Gastrocnemius medialis (tissue), 4 donors: ENCODE measurements at regions not wholly inside any gene's neighbourhood (a gene's known extent, or its start where the extent isn't known, plus 50 kb on each side); places are given as distances from the start of the nearest gene placed in this dataset.

ENCODE experiments used
- POLR2A ChIP-seq, 2 donors: fragments of 450-650 bp; IDR thresholded peaks; one replicate each; pipeline ENCODE4 v1.6.1; 2017; ENCODE audit warnings: antibody characterized with exemption in 2 of 2, mild to moderate bottlenecking in 2 of 2, moderate library complexity in 2 of 2
- TF ChIP-seq, protein P1 (sequence below), 5 experiments: fragments of 450-650 bp in 3 of 5; fragments of 200-600 bp in 2 of 5; sonication (generic) in 2 of 5; IDR thresholded peaks in 4 of 5; conservative IDR thresholded peaks in 1 of 5; 1 replicate in 4 of 5; 2 replicates in 1 of 5; pipeline ENCODE4 v1.5.1; 2016 to 2019; ENCODE audit warnings: antibody characterized with exemption in 5 of 5, mild to moderate bottlenecking in 3 of 5, moderate library complexity in 3 of 5

DNA sequence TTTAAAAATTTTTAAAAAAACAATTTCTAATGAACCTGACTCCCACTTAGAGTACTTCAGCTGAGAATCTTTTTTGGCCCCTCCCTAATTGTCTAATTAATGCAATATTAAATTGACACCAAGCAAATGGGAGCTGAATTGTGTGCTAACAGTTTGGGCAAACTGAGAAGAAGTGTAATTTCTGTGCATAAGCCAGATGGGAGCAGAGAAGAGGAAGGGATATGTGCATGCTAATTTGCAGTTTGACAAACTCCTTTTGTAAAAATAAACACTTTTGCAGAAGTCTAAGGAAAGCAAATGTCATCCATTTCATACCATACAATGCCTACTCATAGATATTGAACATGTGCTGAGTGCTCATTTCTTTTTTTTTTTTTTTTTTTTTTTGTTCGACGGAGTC lies 332.0 kb downstream of the CYRIA start:
- no peak for TF ChIP-seq POLR2A (IDR thresholded peaks at IDR 0.05)
- TF ChIP-seq, protein P1, sequence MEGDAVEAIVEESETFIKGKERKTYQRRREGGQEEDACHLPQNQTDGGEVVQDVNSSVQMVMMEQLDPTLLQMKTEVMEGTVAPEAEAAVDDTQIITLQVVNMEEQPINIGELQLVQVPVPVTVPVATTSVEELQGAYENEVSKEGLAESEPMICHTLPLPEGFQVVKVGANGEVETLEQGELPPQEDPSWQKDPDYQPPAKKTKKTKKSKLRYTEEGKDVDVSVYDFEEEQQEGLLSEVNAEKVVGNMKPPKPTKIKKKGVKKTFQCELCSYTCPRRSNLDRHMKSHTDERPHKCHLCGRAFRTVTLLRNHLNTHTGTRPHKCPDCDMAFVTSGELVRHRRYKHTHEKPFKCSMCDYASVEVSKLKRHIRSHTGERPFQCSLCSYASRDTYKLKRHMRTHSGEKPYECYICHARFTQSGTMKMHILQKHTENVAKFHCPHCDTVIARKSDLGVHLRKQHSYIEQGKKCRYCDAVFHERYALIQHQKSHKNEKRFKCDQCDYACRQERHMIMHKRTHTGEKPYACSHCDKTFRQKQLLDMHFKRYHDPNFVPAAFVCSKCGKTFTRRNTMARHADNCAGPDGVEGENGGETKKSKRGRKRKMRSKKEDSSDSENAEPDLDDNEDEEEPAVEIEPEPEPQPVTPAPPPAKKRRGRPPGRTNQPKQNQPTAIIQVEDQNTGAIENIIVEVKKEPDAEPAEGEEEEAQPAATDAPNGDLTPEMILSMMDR (IDR thresholded peaks at IDR 0.05 in 4 of 5, conservative IDR thresholded peaks at IDR 0.05 in 1 of 5) = no peak
